ENCODE measurements at regions not wholly inside any gene's neighbourhood (a gene's known extent, or its start where the extent isn't known, plus 50 kb on each side); places are given as distances from the start of the nearest gene placed in this dataset.

- TF ChIP-seq SUZ12 (IDR thresholded peaks at IDR 0.05; ENCODE audit: extremely low read depth, insufficient read depth, insufficient read length) (no peak), ZNF274 (IDR thresholded peaks at IDR 0.05; ENCODE audit: low read depth, low read length) (no peak), YY1 (IDR thresholded peaks at IDR 0.05; ENCODE audit: insufficient read depth, insufficient read length) (no peak)
Observed at GRCh38 chr6:72464791-72465691, 156.8 kb upstream of the KCNQ5 start.
